Endodermal cell (in vitro differentiated cells): ENCODE measurements at regions not wholly inside any gene's neighbourhood (a gene's known extent, or its start where the extent isn't known, plus 50 kb on each side); places are given as distances from the start of the nearest gene placed in this dataset.

Experiments used
- DNase-seq: peaks from one replicate; pipeline ENCODE4 v3.0.0-alpha.2; 2017
- H3K27ac ChIP-seq: 2 replicates; pipeline ENCODE4 v1.5.1; 2013; ENCODE audit warnings: mild to moderate bottlenecking, low read depth, low read length, moderate library complexity
- H3K27me3 ChIP-seq: 2 replicates; pipeline ENCODE4 v1.6.1; 2013; ENCODE audit warnings: mild to moderate bottlenecking, low read length, moderate library complexity; ENCODE audit not compliant: insufficient read depth, control insufficient read depth, poor library complexity, severe bottlenecking
- H3K36me3 ChIP-seq: 2 replicates; pipeline ENCODE4 v1.7.0; 2013; ENCODE audit warnings: mild to moderate bottlenecking, low read length, moderate library complexity; ENCODE audit not compliant: control insufficient read depth, insufficient read depth
- H3K4me1 ChIP-seq: one replicate; pipeline ENCODE4 v1.7.0; 2013; ENCODE audit warnings: low read length; ENCODE audit not compliant: control insufficient read depth, insufficient read depth
- H3K4me3 ChIP-seq: 2 replicates; pipeline ENCODE4 v1.5.1; 2013; ENCODE audit warnings: mild to moderate bottlenecking, low read length, moderate library complexity
- H3K9ac ChIP-seq: 2 replicates; pipeline ENCODE4 v1.6.1; 2013; ENCODE audit warnings: mild to moderate bottlenecking, low read length, moderate library complexity; ENCODE audit not compliant: poor library complexity, severe bottlenecking; ENCODE audit errors: extremely low read depth
- H3K9me3 ChIP-seq: 2 replicates; pipeline ENCODE4 v1.6.1; 2013; ENCODE audit warnings: mild to moderate bottlenecking, low read length, moderate library complexity; ENCODE audit not compliant: control insufficient read depth
- H3K27ac Mint-ChIP-seq: 2 replicates; pipeline ENCODE4 v1.8.0; 2020; ENCODE audit warnings: mixed read lengths
- H3K27me3 Mint-ChIP-seq: 2 replicates; pipeline ENCODE4 v1.8.0; 2021; ENCODE audit warnings: mild to moderate bottlenecking, mixed read lengths; ENCODE audit not compliant: insufficient read depth
- H3K36me3 Mint-ChIP-seq: 2 replicates; pipeline ENCODE4 v1.8.0; 2020; ENCODE audit warnings: low read depth, mixed read lengths
- H3K4me1 Mint-ChIP-seq: 2 replicates; pipeline ENCODE4 v1.8.0; 2020; ENCODE audit warnings: mixed read lengths
- H3K4me3 Mint-ChIP-seq: 2 replicates; pipeline ENCODE4 v1.8.0; 2020; ENCODE audit warnings: mild to moderate bottlenecking, moderate library complexity, mixed read lengths
- H3K9me3 Mint-ChIP-seq: 2 replicates; pipeline ENCODE4 v1.8.0; 2020; ENCODE audit warnings: mild to moderate bottlenecking, mixed read lengths
- WGBS, 2 experiments: methylation state at CpG; one replicate each; pipeline versions ENCODE4 v1.1.5 to v1.1.7; 2013; ENCODE audit warnings: missing lambda C conversion rate in 2 of 2, mixed read lengths in 1 of 2; ENCODE audit not compliant: insufficient coverage in 1 of 2, insufficient read length in 1 of 2; 5-methylcytosine and 5-hydroxymethylcytosine counted together
- TF ChIP-seq, protein P1 (sequence below): fragments of 200-600 bp; sonication (generic); conservative IDR thresholded peaks from 2 replicates; pipeline ENCODE4 v1.5.0; 2021; ENCODE audit warnings: antibody characterized with exemption, mild to moderate bottlenecking

DNA sequence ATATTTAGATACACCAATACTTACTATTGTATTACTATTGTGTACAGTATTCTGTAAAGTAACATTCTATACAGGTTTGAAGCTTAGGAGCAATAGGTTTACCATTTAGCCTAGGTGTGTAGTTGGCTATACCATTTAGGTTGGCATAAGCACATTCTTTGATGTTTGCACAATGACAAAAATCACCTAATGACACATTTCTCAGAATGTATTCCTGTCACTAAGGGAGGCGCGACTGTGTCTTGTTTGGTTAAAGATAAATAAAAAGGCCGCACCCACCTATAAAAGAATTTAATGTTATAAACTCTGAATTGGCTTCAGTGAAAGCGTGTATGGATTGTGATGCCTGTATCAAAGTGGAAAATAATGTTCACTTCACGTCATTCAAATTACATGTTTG, 1815.4 kb upstream of the CDH6 start:
- H3K27me3 Mint-ChIP-seq = no peaks in the 10 kb centered on the region
- H3K4me1 Mint-ChIP-seq = no peaks in the 10 kb centered on the region
- 80 to 94% methylated on average over 1 to 5 of the region's 5 CpGs for WGBS, 2 experiments
- no peak overlapping the region for H3K27ac Mint-ChIP-seq
- H3K4me3 Mint-ChIP-seq = no peak overlapping the region
- Histone ChIP-seq H3K9me3 (no peaks in the 10 kb centered on the region), H3K9ac (no peak overlapping the region), H3K4me1 (no peaks in the 10 kb centered on the region), H3K27ac (no peak overlapping the region), H3K36me3 (no peaks in the 10 kb centered on the region), H3K27me3 (no peaks in the 10 kb centered on the region), H3K4me3 (no peak overlapping the region)
- TF ChIP-seq, protein P1, sequence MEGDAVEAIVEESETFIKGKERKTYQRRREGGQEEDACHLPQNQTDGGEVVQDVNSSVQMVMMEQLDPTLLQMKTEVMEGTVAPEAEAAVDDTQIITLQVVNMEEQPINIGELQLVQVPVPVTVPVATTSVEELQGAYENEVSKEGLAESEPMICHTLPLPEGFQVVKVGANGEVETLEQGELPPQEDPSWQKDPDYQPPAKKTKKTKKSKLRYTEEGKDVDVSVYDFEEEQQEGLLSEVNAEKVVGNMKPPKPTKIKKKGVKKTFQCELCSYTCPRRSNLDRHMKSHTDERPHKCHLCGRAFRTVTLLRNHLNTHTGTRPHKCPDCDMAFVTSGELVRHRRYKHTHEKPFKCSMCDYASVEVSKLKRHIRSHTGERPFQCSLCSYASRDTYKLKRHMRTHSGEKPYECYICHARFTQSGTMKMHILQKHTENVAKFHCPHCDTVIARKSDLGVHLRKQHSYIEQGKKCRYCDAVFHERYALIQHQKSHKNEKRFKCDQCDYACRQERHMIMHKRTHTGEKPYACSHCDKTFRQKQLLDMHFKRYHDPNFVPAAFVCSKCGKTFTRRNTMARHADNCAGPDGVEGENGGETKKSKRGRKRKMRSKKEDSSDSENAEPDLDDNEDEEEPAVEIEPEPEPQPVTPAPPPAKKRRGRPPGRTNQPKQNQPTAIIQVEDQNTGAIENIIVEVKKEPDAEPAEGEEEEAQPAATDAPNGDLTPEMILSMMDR = no peak
- no peaks in the 10 kb centered on the region for H3K36me3 Mint-ChIP-seq
- DNase-seq = no peak
- peaks cover 1% of the 10 kb centered on the region for H3K9me3 Mint-ChIP-seq

DNA sequence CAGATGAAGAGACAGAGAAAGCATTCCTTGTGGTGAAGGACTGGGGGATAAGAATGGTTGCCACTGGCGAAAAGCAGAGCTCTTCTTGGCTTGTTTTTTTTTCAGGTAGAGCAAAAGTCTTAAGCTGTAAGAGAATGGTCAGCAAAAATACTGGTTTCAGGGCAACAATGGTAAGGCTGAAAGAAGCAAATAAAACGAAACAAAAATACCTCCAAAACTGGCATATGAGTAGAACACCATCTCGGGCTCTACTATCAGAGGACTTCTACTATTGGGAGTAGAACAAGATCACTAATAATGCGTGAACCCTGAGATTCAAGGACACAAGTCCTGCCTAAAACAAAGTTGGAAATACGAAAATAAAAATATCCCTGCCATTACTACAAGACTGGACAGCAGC, 1823.2 kb upstream of the CDH6 start:
- Mint-ChIP-seq H3K27me3 (no peaks in the 10 kb centered on the region), H3K27ac (no peak overlapping the region), H3K36me3 (no peaks in the 10 kb centered on the region), H3K4me3 (no peak overlapping the region), H3K4me1 (peaks cover 5% of the 10 kb centered on the region), H3K9me3 (peaks cover 3% of the 10 kb centered on the region)
- H3K27me3 ChIP-seq = no peaks in the 10 kb centered on the region
- peaks cover 8% of the 10 kb centered on the region for H3K9me3 ChIP-seq
- no peak overlapping the region for H3K27ac ChIP-seq
- H3K4me1 ChIP-seq = no peaks in the 10 kb centered on the region
- WGBS, 2 experiments = 94 to 96% methylated on average over 3 to 5 of the region's 5 CpGs
- no peaks in the 10 kb centered on the region for H3K36me3 ChIP-seq
- TF ChIP-seq, protein P1 = no peak
- no peak overlapping the region for H3K4me3 ChIP-seq
- no peak for DNase-seq
- H3K9ac ChIP-seq = no peak overlapping the region

DNA sequence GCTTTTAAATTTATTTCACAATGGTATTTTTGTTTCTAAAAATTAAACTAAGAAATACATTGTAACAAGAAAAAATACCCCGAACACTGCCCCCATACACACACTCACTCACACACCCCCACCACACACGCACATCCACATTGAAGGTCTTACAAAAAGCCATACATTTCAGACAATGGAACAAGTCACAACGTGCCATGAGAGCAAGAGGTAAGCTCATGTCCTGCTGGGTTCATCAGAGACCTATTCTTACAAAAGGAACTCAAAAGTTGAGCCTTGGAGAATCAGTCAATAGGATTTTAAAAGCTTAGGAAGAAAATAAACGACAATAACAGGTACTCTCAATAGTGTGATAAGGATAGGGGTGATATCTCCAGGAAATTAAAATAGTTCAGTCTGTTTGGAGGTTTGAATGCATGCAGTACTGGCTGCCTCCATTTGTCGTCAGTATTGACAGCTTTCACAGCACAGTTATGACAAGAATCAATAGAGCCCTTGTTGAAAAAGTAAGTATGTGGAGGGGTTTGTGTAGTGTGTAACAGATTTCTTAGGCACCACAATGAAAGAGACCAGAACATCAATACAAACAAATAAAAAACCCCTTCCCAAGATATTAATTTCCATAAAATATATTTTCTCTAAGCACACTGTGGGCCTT, 1826.2 kb upstream of the CDH6 start:
- peaks cover 5% of the 10 kb centered on the region for H3K4me1 Mint-ChIP-seq
- H3K4me1 ChIP-seq = no peaks in the 10 kb centered on the region
- H3K27ac ChIP-seq = no peak overlapping the region
- H3K9me3 Mint-ChIP-seq = peaks cover 3% of the 10 kb centered on the region
- no peak overlapping the region for H3K27ac Mint-ChIP-seq
- no peaks in the 10 kb centered on the region for H3K27me3 ChIP-seq
- 20 to 51% methylated on average over 2 to 5 of the region's 5 CpGs for WGBS, 2 experiments
- H3K9me3 ChIP-seq = peaks cover 8% of the 10 kb centered on the region
- no peak overlapping the region for H3K4me3 ChIP-seq
- H3K4me3 Mint-ChIP-seq = no peak overlapping the region
- TF ChIP-seq, protein P1 = peak; percentile 69
- no peak overlapping the region for H3K9ac ChIP-seq
- H3K27me3 Mint-ChIP-seq = no peaks in the 10 kb centered on the region
- peak; percentile 61 for DNase-seq
- no peaks in the 10 kb centered on the region for H3K36me3 Mint-ChIP-seq
- H3K36me3 ChIP-seq = no peaks in the 10 kb centered on the region
